Neural cell (in vitro differentiated cells): ENCODE measurements at regions not wholly inside any gene's neighbourhood (a gene's known extent, or its start where the extent isn't known, plus 50 kb on each side); places are given as distances from the start of the nearest gene placed in this dataset.

Experiments
- H2AFZ ChIP-seq: fragments of 200-600, 300-800 bp; sonication (generic), shearing (Covaris generic); 2 replicates; pipeline ENCODE4 v1.6.0; 2014; ENCODE audit warnings: low read depth, mild to moderate bottlenecking, antibody characterized with exemption, low read length, moderate library complexity
- H3F3A ChIP-seq: fragments of 200-600 bp; shearing (Covaris generic); 2 replicates; pipeline ENCODE4 v1.6.1; 2016; ENCODE audit warnings: mild to moderate bottlenecking, moderate library complexity, mixed read lengths, antibody characterized with exemption, low read length; ENCODE audit not compliant: insufficient read depth, poor library complexity, severe bottlenecking
- H3K27ac ChIP-seq: fragments of 200-600, 300-800 bp; sonication (generic), shearing (Covaris generic); 2 replicates; pipeline ENCODE4 v1.5.1; 2014; ENCODE audit warnings: mild to moderate bottlenecking, low read length, moderate library complexity
- H3K27me3 ChIP-seq: fragments of 300-800, 200-600 bp; sonication (generic), shearing (Covaris generic); 2 replicates; pipeline ENCODE4 v1.6.0; 2014; ENCODE audit warnings: mild to moderate bottlenecking, low read depth, low read length, moderate library complexity; ENCODE audit not compliant: insufficient read depth
- H3K36me3 ChIP-seq: fragments of 300-800, 200-600 bp; sonication (generic), shearing (Covaris generic); 2 replicates; pipeline ENCODE4 v1.5.1; 2014; ENCODE audit warnings: mild to moderate bottlenecking, antibody characterized with exemption, low read length, moderate library complexity; ENCODE audit not compliant: insufficient read depth
- H3K4me2 ChIP-seq: fragments of 300-800, 200-600 bp; sonication (generic), shearing (Covaris generic); 2 replicates; pipeline ENCODE4 v1.6.0; 2014; ENCODE audit warnings: mild to moderate bottlenecking, low read length
- H3K4me3 ChIP-seq: fragments of 300-800, 200-600 bp; sonication (generic), shearing (Covaris generic); 2 replicates; pipeline ENCODE4 v1.5.1; 2014; ENCODE audit warnings: mild to moderate bottlenecking, low read length, moderate library complexity
- H3K79me2 ChIP-seq: fragments of 200-600 bp; shearing (Covaris generic); replicated peaks from 2 replicates; pipeline ENCODE4 v1.6.0; 2014; ENCODE audit warnings: mild to moderate bottlenecking, low read length, moderate library complexity; ENCODE audit not compliant: insufficient read depth
- H3K9ac ChIP-seq: fragments of 300-800, 200-600 bp; sonication (generic), shearing (Covaris generic); 2 replicates; pipeline ENCODE4 v1.6.1; 2016; ENCODE audit warnings: mild to moderate bottlenecking, low read length, mixed read lengths
- H3K9me2 ChIP-seq: fragments of 200-600 bp; shearing (Covaris generic); 2 replicates; pipeline ENCODE4 v1.6.1; 2016; ENCODE audit warnings: mild to moderate bottlenecking, low read length, mixed read lengths; ENCODE audit not compliant: insufficient read depth
- H3K9me3 ChIP-seq: fragments of 200-600, 300-800 bp; sonication (generic), shearing (Covaris generic); 2 replicates; pipeline ENCODE4 v1.6.1; 2016; ENCODE audit warnings: mild to moderate bottlenecking, mixed run types, low read length, moderate library complexity, mixed read lengths
- H4K20me1 ChIP-seq: fragments of 200-600 bp; shearing (Covaris generic); 2 replicates; pipeline ENCODE4 v1.6.1; 2016; ENCODE audit warnings: mild to moderate bottlenecking, mixed run types; ENCODE audit not compliant: insufficient read depth
- EP300 ChIP-seq: fragments of 450-650 bp; conservative IDR thresholded peaks from 2 replicates; pipeline ENCODE4 v1.6.1; 2014; ENCODE audit warnings: antibody characterized with exemption, mild to moderate bottlenecking, moderate library complexity; ENCODE audit not compliant: poor library complexity, severe bottlenecking
- EZH2 ChIP-seq: fragments of 200-600, 300-800 bp; shearing (Covaris generic), sonication (generic); IDR thresholded peaks from 2 replicates; pipeline ENCODE4 v1.6.1; 2014; ENCODE audit warnings: antibody characterized with exemption, low read length, borderline replicate concordance, mild to moderate bottlenecking; ENCODE audit not compliant: insufficient read depth, poor library complexity, severe bottlenecking
- MXI1 ChIP-seq: fragments of 450-650 bp; conservative IDR thresholded peaks from 2 replicates; pipeline ENCODE4 v1.6.1; 2014; ENCODE audit warnings: antibody characterized with exemption, mild to moderate bottlenecking; ENCODE audit not compliant: poor library complexity, severe bottlenecking
- POLR2AphosphoS5 ChIP-seq: IDR thresholded peaks from 2 replicates; pipeline ENCODE4 v1.6.1; 2012
- RAD21 ChIP-seq: fragments of 450-650 bp; conservative IDR thresholded peaks from 2 replicates; pipeline ENCODE4 v1.6.1; 2014; ENCODE audit warnings: antibody characterized with exemption, mild to moderate bottlenecking, moderate library complexity
- SMC3 ChIP-seq: fragments of 450-650 bp; conservative IDR thresholded peaks from 2 replicates; pipeline ENCODE4 v1.6.1; 2014; ENCODE audit warnings: antibody characterized with exemption, mild to moderate bottlenecking, moderate library complexity; ENCODE audit not compliant: poor library complexity
- TAF1 ChIP-seq: IDR thresholded peaks from 2 replicates; pipeline ENCODE4 v1.6.1; 2012; ENCODE audit warnings: low read depth
- TF ChIP-seq, protein P1 (sequence below): IDR thresholded peaks from 2 replicates; pipeline ENCODE4 v1.6.1; 2012; ENCODE audit warnings: borderline replicate concordance

DNA sequence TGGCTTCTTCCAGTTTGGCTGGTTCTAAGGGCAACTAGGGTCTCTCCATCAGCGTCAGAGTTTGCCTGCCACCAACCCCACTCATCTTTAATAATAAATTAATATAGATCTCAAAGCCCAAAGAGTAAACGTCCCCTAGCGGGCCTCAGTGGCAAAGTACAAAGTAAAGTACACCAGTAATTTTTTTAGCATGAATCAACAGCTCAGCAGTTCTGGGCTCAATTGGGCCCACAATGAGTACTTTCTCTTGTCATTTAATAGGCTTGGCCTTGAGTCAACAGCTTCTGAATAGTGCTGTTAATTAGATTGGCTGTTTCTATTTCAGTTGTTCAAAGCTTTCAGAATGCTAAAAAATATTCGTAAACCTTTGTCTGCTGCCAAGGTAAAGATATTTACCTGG lies 89.0 kb upstream of the PFN2 start:
- H3K4me3 ChIP-seq = no peak overlapping the region
- H3K27me3 ChIP-seq = no peaks in the 10 kb centered on the region
- no peak overlapping the region for H3K4me2 ChIP-seq
- H3K9ac ChIP-seq = no peak overlapping the region
- no peaks in the 10 kb centered on the region for H3K9me2 ChIP-seq
- no peaks in the 10 kb centered on the region for H3K79me2 ChIP-seq
- H3F3A ChIP-seq = no peaks in the 10 kb centered on the region
- H3K36me3 ChIP-seq = no peaks in the 10 kb centered on the region
- H3K27ac ChIP-seq = no peak overlapping the region
- no peaks in the 10 kb centered on the region for H3K9me3 ChIP-seq
- no peak overlapping the region for H2AFZ ChIP-seq
- no peaks in the 10 kb centered on the region for H4K20me1 ChIP-seq
- no peak for TF ChIP-seq EP300
- no peak for TF ChIP-seq TAF1
- TF ChIP-seq POLR2AphosphoS5 = no peak
- TF ChIP-seq SMC3 = no peak

- H4K20me1 ChIP-seq = no peaks in the 10 kb centered on the region
- H3K4me3 ChIP-seq = no peak overlapping the region
- no peaks in the 10 kb centered on the region for H3K79me2 ChIP-seq
- H3K4me2 ChIP-seq = no peak overlapping the region
- no peaks in the 10 kb centered on the region for H3K36me3 ChIP-seq
- TF ChIP-seq SMC3 = no peak
- no peak for TF ChIP-seq EZH2
- TF ChIP-seq POLR2AphosphoS5 = no peak
- H3K9me3 ChIP-seq = no peaks in the 10 kb centered on the region
- no peaks in the 10 kb centered on the region for H3K27me3 ChIP-seq
- H2AFZ ChIP-seq = no peak overlapping the region
- H3K27ac ChIP-seq = no peak overlapping the region
- no peak overlapping the region for H3K9ac ChIP-seq
- H3F3A ChIP-seq = no peaks in the 10 kb centered on the region
- no peaks in the 10 kb centered on the region for H3K9me2 ChIP-seq
Measured at GRCh38 chr3:150059241-150059640, 88.5 kb upstream of the PFN2 start.

GRCh38 chr3:150057227-150057626 lies 86.5 kb upstream of the PFN2 start:
- H3K27ac ChIP-seq = no peak overlapping the region
- no peaks in the 10 kb centered on the region for H3K27me3 ChIP-seq
- H3K79me2 ChIP-seq = no peaks in the 10 kb centered on the region
- no peaks in the 10 kb centered on the region for H3K9me3 ChIP-seq
- no peak overlapping the region for H2AFZ ChIP-seq
- no peaks in the 10 kb centered on the region for H4K20me1 ChIP-seq
- no peak overlapping the region for H3K4me3 ChIP-seq
- no peaks in the 10 kb centered on the region for H3F3A ChIP-seq
- TF ChIP-seq POLR2AphosphoS5 = no peak
- no peaks in the 10 kb centered on the region for H3K9me2 ChIP-seq
- H3K9ac ChIP-seq = no peak overlapping the region
- no peaks in the 10 kb centered on the region for H3K36me3 ChIP-seq
- H3K4me2 ChIP-seq = no peak overlapping the region

GRCh38 chr3:150055332-150055731 lies 84.6 kb upstream of the PFN2 start:
- H3K4me3 ChIP-seq = no peak overlapping the region
- H3K27me3 ChIP-seq = no peaks in the 10 kb centered on the region
- H4K20me1 ChIP-seq = no peaks in the 10 kb centered on the region
- no peaks in the 10 kb centered on the region for H3K9me3 ChIP-seq
- H3K27ac ChIP-seq = no peak overlapping the region
- no peaks in the 10 kb centered on the region for H3K36me3 ChIP-seq
- no peaks in the 10 kb centered on the region for H3K79me2 ChIP-seq
- H3F3A ChIP-seq = no peaks in the 10 kb centered on the region
- H2AFZ ChIP-seq = no peak overlapping the region
- TF ChIP-seq EZH2 (no peak), MXI1 (no peak), RAD21 (no peak), EP300 (no peak), POLR2AphosphoS5 (no peak), SMC3 (no peak)
- TF ChIP-seq, protein P1, sequence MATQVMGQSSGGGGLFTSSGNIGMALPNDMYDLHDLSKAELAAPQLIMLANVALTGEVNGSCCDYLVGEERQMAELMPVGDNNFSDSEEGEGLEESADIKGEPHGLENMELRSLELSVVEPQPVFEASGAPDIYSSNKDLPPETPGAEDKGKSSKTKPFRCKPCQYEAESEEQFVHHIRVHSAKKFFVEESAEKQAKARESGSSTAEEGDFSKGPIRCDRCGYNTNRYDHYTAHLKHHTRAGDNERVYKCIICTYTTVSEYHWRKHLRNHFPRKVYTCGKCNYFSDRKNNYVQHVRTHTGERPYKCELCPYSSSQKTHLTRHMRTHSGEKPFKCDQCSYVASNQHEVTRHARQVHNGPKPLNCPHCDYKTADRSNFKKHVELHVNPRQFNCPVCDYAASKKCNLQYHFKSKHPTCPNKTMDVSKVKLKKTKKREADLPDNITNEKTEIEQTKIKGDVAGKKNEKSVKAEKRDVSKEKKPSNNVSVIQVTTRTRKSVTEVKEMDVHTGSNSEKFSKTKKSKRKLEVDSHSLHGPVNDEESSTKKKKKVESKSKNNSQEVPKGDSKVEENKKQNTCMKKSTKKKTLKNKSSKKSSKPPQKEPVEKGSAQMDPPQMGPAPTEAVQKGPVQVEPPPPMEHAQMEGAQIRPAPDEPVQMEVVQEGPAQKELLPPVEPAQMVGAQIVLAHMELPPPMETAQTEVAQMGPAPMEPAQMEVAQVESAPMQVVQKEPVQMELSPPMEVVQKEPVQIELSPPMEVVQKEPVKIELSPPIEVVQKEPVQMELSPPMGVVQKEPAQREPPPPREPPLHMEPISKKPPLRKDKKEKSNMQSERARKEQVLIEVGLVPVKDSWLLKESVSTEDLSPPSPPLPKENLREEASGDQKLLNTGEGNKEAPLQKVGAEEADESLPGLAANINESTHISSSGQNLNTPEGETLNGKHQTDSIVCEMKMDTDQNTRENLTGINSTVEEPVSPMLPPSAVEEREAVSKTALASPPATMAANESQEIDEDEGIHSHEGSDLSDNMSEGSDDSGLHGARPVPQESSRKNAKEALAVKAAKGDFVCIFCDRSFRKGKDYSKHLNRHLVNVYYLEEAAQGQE = no peak
- no peaks in the 10 kb centered on the region for H3K9me2 ChIP-seq
- no peak overlapping the region for H3K4me2 ChIP-seq
- no peak overlapping the region for H3K9ac ChIP-seq
